Heart right ventricle (tissue), 16 donors: ENCODE measurements at regions not wholly inside any gene's neighbourhood (a gene's known extent, or its start where the extent isn't known, plus 50 kb on each side); places are given as distances from the start of the nearest gene placed in this dataset.

ENCODE experiments used
- ATAC-seq, 8 donors: fragments of 200-7000 bp; cut with Tn5 transposase; one replicate each; pipeline ENCODE4 v1.9.1; 2020; ENCODE audit warnings: mild to moderate bottlenecking in 8 of 8, moderate library complexity in 8 of 8, moderate number of reproducible peaks in 1 of 8
- DNase-seq, 2 donors: peaks; one replicate each; pipeline ENCODE4 v3.0.0-alpha.2; 2020
- H3K27ac ChIP-seq, 10 donors: fragments of 200-600 bp; sonication (generic) in 2 of 10; one replicate each; pipeline versions ENCODE4 v1.5.0 to v1.8.0; 2020 to 2022; ENCODE audit warnings: mild to moderate bottlenecking in 3 of 10
- H3K27me3 ChIP-seq, 7 donors: fragments of 200-600 bp; one replicate each; pipeline ENCODE4 v1.8.0; 2021 to 2022; ENCODE audit warnings: mild to moderate bottlenecking in 2 of 7
- H3K36me3 ChIP-seq, 9 donors: fragments of 200-600 bp; sonication (generic) in 1 of 9; one replicate each; pipeline versions ENCODE4 v1.5.0 to v1.8.0; 2020 to 2022; ENCODE audit warnings: mild to moderate bottlenecking in 2 of 9
- H3K4me1 ChIP-seq, 9 donors: fragments of 200-600 bp; sonication (generic) in 1 of 9; one replicate each; pipeline versions ENCODE4 v1.5.0 to v1.8.0; 2020 to 2022; ENCODE audit warnings: mild to moderate bottlenecking in 4 of 9
- H3K4me3 ChIP-seq, 10 donors: fragments of 200-600 bp; sonication (generic) in 2 of 10; one replicate each; pipeline versions ENCODE4 v1.5.0 to v1.8.0; 2020 to 2022; ENCODE audit warnings: mild to moderate bottlenecking in 7 of 10, moderate library complexity in 2 of 10
- H3K9me3 ChIP-seq, 11 donors: fragments of 200-600 bp in 10 of 11; sonication (generic) in 2 of 11; one replicate each; pipeline versions ENCODE4 v1.5.0 to v1.8.0; 2013 to 2022; ENCODE audit warnings: mild to moderate bottlenecking in 2 of 11, control low read depth in 1 of 11, moderate library complexity in 1 of 11
- WGBS, 2 donors: extraction: QIAGEN DNeasy Blood & Tissue Kit; methylation state at CpG; one replicate each; pipeline ENCODE4 v1.1.7; 2013; ENCODE audit warnings: inconsistent platforms in 1 of 2; 5-methylcytosine and 5-hydroxymethylcytosine counted together
- intact Hi-C, 10 donors: fragments of 100-400 bp; cut with DNase I; formaldehyde crosslinking; loops; one replicate each; pipeline versions ENCODE4 v1.11.1 to v1.14.2; 2022
- TF ChIP-seq, protein P1 (sequence below), 9 donors: fragments of 200-600 bp; sonication (generic) in 2 of 9; IDR thresholded peaks; one replicate each; pipeline versions ENCODE4 v1.5.0 to v1.8.0; 2021 to 2022; ENCODE audit warnings: antibody characterized with exemption in 9 of 9, mild to moderate bottlenecking in 5 of 9, moderate library complexity in 1 of 9
- donor health status: Arrhythmogenic right ventricular cardiomyopathy.
- donor health status: ischemic (EF 13 %, LVEDD 7.1; RV severe dilation, severe dysfunction).
- donor health status: healthy with polysubstance abuse.
- donor health status: DM: no; HTN: yes; CAD: no.
- donor health status: DM: no; HTN: no; CAD: no.
- donor health status: ischemic (EF 25% LVEDD 6.9; RV normal size, moderate dysfunction).
- donor health status: ischemic (EF 25% LVEDD 5.7; RV mildly dilated, moderate dysfunction).
- donor health status: healthy.
- donor health status: DM: yes; HTN: yes; CAD: no.
- donor health status: Ischemic cardiomyopathy.
- donor health status: ischemic (EF 35%, LVEDD 5.7; RV mildly dilated, moderate dysfunction).
- donor health status: nonischemic (EF 11% LVEDD 7.7; RV severe dilation, severe dysfunction).
- donor health status: DM: yes; HTN: yes; CAD: no.
- donor health status: PGD.
- donor health status: ischemic (EF 29% LVEDD 5.4; RV normal size, mild dysfunction).
- donor health status: nonischemic (EF 23%, LVEDD 6.1; RV moderate dilation, normal function).

DNA sequence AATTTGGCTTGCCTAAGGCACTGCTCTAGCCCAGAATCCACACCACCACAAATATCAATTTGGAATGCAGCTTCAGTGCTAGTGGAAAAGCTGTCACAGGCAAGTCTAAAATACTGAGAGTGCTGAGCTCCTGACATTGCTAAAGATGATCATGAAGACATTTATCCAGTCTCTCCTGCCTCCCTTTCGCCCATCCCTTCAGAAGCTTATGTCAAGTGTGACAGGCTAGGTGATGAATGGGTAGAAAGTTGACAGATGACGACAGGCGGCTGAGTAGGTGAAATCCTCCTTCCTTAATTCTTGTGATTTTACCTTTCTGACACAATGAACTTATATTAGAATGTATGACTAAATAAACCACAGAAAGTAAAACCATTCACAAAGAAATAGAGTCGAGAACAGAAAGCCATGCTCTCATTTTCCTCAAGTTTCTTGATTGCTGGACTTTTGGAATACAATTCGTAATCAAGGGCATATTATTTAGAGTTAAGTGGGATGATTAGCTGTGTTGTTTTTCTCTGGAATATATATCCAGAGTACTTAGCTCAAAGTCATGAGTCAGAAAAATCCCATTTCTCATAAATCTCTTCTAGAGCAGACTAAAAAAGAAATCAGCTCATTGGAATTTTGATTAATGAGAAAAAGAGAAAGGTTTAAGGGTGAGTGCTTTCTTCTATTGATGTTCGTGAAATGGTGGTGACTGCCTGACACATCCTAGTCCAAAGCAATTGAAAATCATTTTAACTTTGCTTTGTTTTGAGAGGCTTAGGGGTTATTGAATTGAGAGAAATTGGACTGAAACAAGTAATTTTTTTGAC, 1228.2 kb upstream of the CITED2 start:
- WGBS, 2 donors = 83 to 86% methylated on average over 6 of the region's 6 CpGs
- no peak for DNase-seq
- no peak for ATAC-seq
- Histone ChIP-seq H3K4me1 (no peaks in the 10 kb centered on the region), H3K4me3 (no peak overlapping the region), H3K27me3 (no peaks in the 10 kb centered on the region), H3K27ac (no peak overlapping the region), H3K36me3 (no peaks in the 10 kb centered on the region), H3K9me3 (no peaks in the 10 kb centered on the region)
- intact Hi-C loops = no loop called here
- TF ChIP-seq, protein P1, sequence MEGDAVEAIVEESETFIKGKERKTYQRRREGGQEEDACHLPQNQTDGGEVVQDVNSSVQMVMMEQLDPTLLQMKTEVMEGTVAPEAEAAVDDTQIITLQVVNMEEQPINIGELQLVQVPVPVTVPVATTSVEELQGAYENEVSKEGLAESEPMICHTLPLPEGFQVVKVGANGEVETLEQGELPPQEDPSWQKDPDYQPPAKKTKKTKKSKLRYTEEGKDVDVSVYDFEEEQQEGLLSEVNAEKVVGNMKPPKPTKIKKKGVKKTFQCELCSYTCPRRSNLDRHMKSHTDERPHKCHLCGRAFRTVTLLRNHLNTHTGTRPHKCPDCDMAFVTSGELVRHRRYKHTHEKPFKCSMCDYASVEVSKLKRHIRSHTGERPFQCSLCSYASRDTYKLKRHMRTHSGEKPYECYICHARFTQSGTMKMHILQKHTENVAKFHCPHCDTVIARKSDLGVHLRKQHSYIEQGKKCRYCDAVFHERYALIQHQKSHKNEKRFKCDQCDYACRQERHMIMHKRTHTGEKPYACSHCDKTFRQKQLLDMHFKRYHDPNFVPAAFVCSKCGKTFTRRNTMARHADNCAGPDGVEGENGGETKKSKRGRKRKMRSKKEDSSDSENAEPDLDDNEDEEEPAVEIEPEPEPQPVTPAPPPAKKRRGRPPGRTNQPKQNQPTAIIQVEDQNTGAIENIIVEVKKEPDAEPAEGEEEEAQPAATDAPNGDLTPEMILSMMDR (IDR thresholded peaks at IDR 0.05) = no peak

GRCh38 chr6:140601021-140601808, 1226.8 kb upstream of the CITED2 start:
- Histone ChIP-seq H3K36me3 (no peaks in the 10 kb centered on the region), H3K27ac (no peak overlapping the region), H3K9me3 (no peaks in the 10 kb centered on the region), H3K4me1 (no peaks in the 10 kb centered on the region), H3K27me3 (no peaks in the 10 kb centered on the region), H3K4me3 (no peak overlapping the region)
- intact Hi-C loops = no loop called here
- 87 to 93% methylated on average over 3 of the region's 3 CpGs for WGBS, 2 donors
- ATAC-seq (no peak), DNase-seq (no peak)
- TF ChIP-seq, protein P1 (IDR thresholded peaks at IDR 0.05) = no peak

DNA sequence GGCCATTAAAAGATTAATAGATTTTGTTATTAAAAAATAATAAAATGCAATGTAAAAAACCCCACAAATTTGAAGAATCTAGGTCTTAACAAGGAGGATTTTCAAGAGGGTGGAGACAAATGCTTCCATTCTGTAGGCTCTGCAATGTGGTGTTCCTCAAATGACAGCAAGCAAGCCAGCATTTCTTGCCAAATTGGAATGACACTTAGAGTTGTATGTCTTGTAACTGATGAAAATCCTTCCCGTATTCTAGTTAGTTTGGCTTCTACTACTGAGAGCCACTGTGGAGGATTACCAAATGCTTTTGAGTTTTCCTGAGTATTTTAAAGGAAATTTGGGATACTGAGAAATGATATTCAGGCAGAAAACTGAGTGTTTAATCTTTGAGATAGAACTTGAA, 1225.5 kb upstream of the CITED2 start:
- H3K9me3 ChIP-seq = no peaks in the 10 kb centered on the region
- ATAC-seq = peak in 1 of 8 donors; percentile 17
- 43 to 53% methylated on average over 1 of the region's 1 CpG for WGBS, 2 donors

DNA sequence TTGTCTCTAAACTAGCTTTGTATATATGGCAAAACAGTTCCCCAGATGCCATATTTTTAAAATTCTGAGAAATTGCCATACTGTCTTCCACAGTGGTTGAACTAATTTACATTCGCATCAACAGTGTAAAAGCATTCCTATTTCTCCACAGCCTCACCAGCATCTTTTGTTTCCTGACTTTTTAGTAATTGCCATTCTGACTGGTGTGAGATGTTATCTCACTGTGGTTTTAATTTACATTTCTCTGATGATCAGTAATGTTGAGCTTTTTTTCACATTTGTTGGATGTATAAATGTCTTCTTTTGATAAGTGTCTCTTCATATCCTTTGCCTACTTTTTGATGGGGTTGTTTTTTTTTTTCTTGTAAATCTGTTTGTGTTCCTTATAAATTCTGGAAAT, 1222.7 kb upstream of the CITED2 start:
- WGBS, 2 donors = 97% methylated on average over 1 of the region's 1 CpG
- Histone ChIP-seq H3K4me1 (no peaks in the 10 kb centered on the region), H3K27ac (no peak overlapping the region), H3K4me3 (no peak overlapping the region), H3K36me3 (no peaks in the 10 kb centered on the region), H3K27me3 (no peaks in the 10 kb centered on the region), H3K9me3 (peaks cover 0 to 8% (median 0%) of the 10 kb centered on the region in 11 donors)
- intact Hi-C loops = no loop called here
- no peak for ATAC-seq
- TF ChIP-seq, protein P1 (IDR thresholded peaks at IDR 0.05) = no peak
- no peak for DNase-seq

More for the DNA sequence above, 1225.5 kb upstream of the CITED2 start:
- intact Hi-C loops = no loop called here
- Histone ChIP-seq H3K27ac (no peak overlapping the region), H3K36me3 (no peaks in the 10 kb centered on the region), H3K4me1 (no peaks in the 10 kb centered on the region), H3K4me3 (no peak overlapping the region), H3K27me3 (no peaks in the 10 kb centered on the region)
- no peak for DNase-seq
- TF ChIP-seq, protein P1 (IDR thresholded peaks at IDR 0.05) = no peak
